ENCODE measurements at regions not wholly inside any gene's neighbourhood (a gene's known extent, or its start where the extent isn't known, plus 50 kb on each side); places are given as distances from the start of the nearest gene placed in this dataset.

DNA sequence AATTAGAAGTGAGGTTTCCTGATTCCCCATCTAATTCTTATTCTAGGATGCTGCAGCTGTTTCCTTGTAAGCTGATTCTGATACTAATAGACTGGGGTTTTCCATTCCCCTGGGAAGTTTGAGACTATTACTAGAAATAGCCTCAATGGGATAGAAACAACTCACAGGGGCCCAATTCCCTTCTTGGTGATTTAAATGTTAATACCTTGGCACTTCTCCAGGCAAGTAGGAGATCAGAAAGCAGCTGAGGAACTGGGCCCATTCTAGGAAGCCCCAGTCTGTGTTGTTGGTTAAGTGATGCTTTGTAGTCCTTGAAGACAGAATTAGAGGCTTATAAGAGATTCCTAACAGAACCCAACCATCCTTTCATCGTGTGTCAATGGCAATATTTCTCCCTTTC is 407.0 kb upstream of the SEL1L start:
- ChIA-PET POLR2A (interaction anchor here (0.7 kb wide), 1 partner anchor 1223 kb away, joined by 3 read pairs; no protein-coding TSS in a partner anchor), CTCF (interaction anchor here (0.9 kb wide), 1 partner anchor 49 kb away, joined by 3 read pairs; no protein-coding TSS in a partner anchor)
- H3K4me1 Mint-ChIP-seq (ENCODE audit: insufficient read depth, unreplicated experiment), result no peaks in the 10 kb centered on the region
- intact Hi-C loops (cut with micrococcal nuclease), result no loop called here
- no peaks in the 10 kb centered on the region for H3K27me3 Mint-ChIP-seq (ENCODE audit: insufficient read depth, unreplicated experiment)
- no TSS peak for BruUV-seq (replicated peaks)
- no peak overlapping the region for H3K27ac Mint-ChIP-seq (ENCODE audit: low read depth, unreplicated experiment)
- no peak overlapping the region for H3K4me3 Mint-ChIP-seq (ENCODE audit: unreplicated experiment)
- no peak for DNase-seq (ENCODE audit: unreplicated experiment)
- no peak for TF ChIP-seq CTCF (IDR thresholded peaks at IDR 0.05; ENCODE audit: unreplicated experiment)
- peaks cover 11% of the 10 kb centered on the region for H3K9me3 Mint-ChIP-seq (ENCODE audit: unreplicated experiment)
- no peaks in the 10 kb centered on the region for H3K36me3 Mint-ChIP-seq (ENCODE audit: insufficient read depth, unreplicated experiment)

- DNase-seq (ENCODE audit: unreplicated experiment), result no peak
These were observed 408.4 kb upstream of the SEL1L start for GRCh38 chr14:81942071-81942470.

GRCh38 chr14:81946375-81946774 is 412.7 kb upstream of the SEL1L start:
- Mint-ChIP-seq H3K27me3 (ENCODE audit: insufficient read depth, unreplicated experiment) (no peaks in the 10 kb centered on the region), H3K9me3 (ENCODE audit: unreplicated experiment) (peaks cover 13% of the 10 kb centered on the region), H3K4me3 (ENCODE audit: unreplicated experiment) (no peak overlapping the region), H3K27ac (ENCODE audit: low read depth, unreplicated experiment) (no peak overlapping the region), H3K4me1 (ENCODE audit: insufficient read depth, unreplicated experiment) (no peaks in the 10 kb centered on the region), H3K36me3 (ENCODE audit: insufficient read depth, unreplicated experiment) (peaks cover 6% of the 10 kb centered on the region)
- intact Hi-C loops (cut with micrococcal nuclease), result no loop called here
- POLR2A ChIA-PET, result no interaction called here
- DNase-seq (ENCODE audit: unreplicated experiment), result no peak
- no peak for TF ChIP-seq CTCF (IDR thresholded peaks at IDR 0.05; ENCODE audit: unreplicated experiment)
- no TSS peak for BruUV-seq (replicated peaks)
- CTCF ChIA-PET, result no interaction called here

More at GRCh38 chr14:81942071-81942470, 408.4 kb upstream of the SEL1L start:
- ChIA-PET CTCF (no interaction called here), POLR2A (no interaction called here)
- no peaks in the 10 kb centered on the region for H3K36me3 Mint-ChIP-seq (ENCODE audit: insufficient read depth, unreplicated experiment)
- intact Hi-C loops (cut with micrococcal nuclease), result no loop called here
- no peaks in the 10 kb centered on the region for H3K4me1 Mint-ChIP-seq (ENCODE audit: insufficient read depth, unreplicated experiment)
- H3K4me3 Mint-ChIP-seq (ENCODE audit: unreplicated experiment), result no peak overlapping the region
- no TSS peak for BruUV-seq (replicated peaks)
- H3K27ac Mint-ChIP-seq (ENCODE audit: low read depth, unreplicated experiment), result no peak overlapping the region
- no peak for TF ChIP-seq CTCF (IDR thresholded peaks at IDR 0.05; ENCODE audit: unreplicated experiment)
- no peaks in the 10 kb centered on the region for H3K27me3 Mint-ChIP-seq (ENCODE audit: insufficient read depth, unreplicated experiment)
- peaks cover 11% of the 10 kb centered on the region for H3K9me3 Mint-ChIP-seq (ENCODE audit: unreplicated experiment)

DNA sequence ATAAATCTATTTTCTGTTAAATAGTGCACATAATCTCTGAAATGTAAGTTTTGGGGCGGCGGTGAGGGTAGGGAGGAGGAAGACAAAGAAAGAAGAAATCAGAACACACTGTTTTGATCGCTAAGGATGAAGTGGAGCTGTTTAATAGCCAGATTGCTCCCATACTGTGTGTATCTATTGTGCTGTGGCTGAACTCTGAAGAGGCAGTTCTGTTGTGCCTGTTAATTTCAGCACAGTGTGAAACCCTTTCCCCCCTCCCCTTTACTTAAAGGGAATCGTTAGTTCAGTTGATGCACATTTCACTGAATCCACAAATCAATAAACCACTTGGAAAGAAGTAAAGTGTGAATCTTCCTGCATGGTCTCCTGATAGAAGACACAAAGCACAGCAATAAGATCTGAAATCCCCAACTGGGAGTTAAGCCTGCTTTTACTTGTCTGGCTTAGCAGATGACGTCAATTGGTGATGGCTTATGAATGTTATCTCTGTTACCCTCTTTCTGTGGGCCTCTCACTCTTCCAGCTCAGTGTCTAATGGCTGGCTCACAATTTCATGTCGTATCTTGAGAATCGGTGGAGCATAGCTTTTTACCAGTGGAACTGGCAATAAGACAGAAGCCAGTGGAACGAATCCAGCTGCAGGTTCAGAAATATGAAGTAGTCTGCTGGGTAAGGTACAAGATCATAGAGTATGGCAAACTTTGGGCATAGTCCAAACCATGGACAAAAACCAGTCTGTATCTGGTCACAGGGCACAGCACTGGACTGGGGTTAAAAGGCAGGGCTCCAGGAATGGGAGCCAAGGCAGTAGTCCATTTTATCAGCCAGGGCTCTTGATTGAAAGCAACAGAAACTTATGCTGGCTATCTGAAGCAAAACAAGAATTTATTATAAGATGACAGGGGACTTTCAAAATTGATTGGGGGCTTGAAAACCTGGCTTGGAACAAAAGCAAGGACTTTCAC is 413.5 kb upstream of the SEL1L start:
- TF ChIP-seq CTCF (IDR thresholded peaks at IDR 0.05; ENCODE audit: unreplicated experiment), result no peak
- H3K27me3 Mint-ChIP-seq (ENCODE audit: insufficient read depth, unreplicated experiment), result no peaks in the 10 kb centered on the region
- H3K4me3 Mint-ChIP-seq (ENCODE audit: unreplicated experiment), result no peak overlapping the region
- intact Hi-C loops (cut with micrococcal nuclease), result no loop called here
- no peak for DNase-seq (ENCODE audit: unreplicated experiment)
- peaks cover 6% of the 10 kb centered on the region for H3K36me3 Mint-ChIP-seq (ENCODE audit: insufficient read depth, unreplicated experiment)
- CTCF ChIA-PET, result interaction anchor here (0.6 to 0.9 kb wide), 2 partner anchors 116 to 343 kb away, joined by 3 to 4 read pairs; no protein-coding TSS in a partner anchor
- peaks cover 13% of the 10 kb centered on the region for H3K9me3 Mint-ChIP-seq (ENCODE audit: unreplicated experiment)
- no peaks in the 10 kb centered on the region for H3K4me1 Mint-ChIP-seq (ENCODE audit: insufficient read depth, unreplicated experiment)
- POLR2A ChIA-PET, result no interaction called here
- no peak overlapping the region for H3K27ac Mint-ChIP-seq (ENCODE audit: low read depth, unreplicated experiment)
- BruUV-seq (replicated peaks), result no TSS peak
